DND-41 (cell line): ENCODE measurements at regions not wholly inside any gene's neighbourhood (a gene's known extent, or its start where the extent isn't known, plus 50 kb on each side); places are given as distances from the start of the nearest gene placed in this dataset.

ENCODE experiments used
- EZH2 ChIP-seq: IDR thresholded peaks from 3 replicates; pipeline ENCODE4 v1.6.1; 2012; ENCODE audit warnings: borderline replicate concordance, low read depth, mild to moderate bottlenecking, moderate library complexity, low read length, inconsistent platforms; ENCODE audit not compliant: severe bottlenecking
- TF ChIP-seq, protein P1 (sequence below): IDR thresholded peaks from 2 replicates; pipeline ENCODE4 v1.5.1; 2012; ENCODE audit warnings: borderline replicate concordance, low read length, moderate library complexity, mild to moderate bottlenecking; ENCODE audit not compliant: poor library complexity, severe bottlenecking; ENCODE audit errors: extremely low read depth

DNA sequence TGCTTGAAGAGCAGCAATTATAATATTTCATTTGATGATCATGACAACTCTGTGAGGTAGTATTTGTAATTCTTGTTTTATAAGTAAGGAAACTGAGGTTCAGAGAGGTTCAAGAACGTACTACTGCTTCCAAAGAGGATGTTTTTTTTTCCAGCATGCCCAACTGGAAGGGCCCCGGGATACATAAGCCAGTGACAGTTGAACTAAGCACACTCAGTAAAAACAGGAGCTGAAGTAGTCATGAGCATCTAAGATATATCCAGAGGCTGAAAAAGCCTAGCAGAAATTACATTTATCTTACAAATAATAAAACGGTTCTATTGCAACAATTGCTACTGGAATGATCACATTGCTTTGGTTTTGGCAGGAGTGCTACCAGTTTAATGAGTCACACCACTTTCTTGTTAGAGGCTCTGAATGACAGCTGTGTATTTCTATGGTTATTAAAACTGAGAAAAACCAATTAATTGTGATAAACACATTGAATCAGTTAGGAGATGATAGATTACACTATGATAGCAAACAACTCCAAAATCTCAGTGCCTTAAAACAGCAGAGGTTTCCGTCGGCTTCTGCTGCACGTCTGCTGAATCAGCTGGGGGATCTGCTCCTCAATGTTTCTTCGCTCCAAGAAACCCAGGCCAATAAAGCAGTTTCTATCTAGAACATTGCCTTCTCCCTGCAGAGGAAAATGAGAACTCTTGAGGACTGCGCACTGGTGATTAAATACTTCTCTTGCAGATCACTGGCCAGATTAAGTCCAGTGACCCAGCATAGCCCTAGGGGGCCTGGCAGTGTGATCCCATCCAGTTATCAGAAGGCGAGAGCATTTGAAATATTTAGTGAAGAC is 522.7 kb downstream of the PLPP3 start:
- TF ChIP-seq, protein P1, sequence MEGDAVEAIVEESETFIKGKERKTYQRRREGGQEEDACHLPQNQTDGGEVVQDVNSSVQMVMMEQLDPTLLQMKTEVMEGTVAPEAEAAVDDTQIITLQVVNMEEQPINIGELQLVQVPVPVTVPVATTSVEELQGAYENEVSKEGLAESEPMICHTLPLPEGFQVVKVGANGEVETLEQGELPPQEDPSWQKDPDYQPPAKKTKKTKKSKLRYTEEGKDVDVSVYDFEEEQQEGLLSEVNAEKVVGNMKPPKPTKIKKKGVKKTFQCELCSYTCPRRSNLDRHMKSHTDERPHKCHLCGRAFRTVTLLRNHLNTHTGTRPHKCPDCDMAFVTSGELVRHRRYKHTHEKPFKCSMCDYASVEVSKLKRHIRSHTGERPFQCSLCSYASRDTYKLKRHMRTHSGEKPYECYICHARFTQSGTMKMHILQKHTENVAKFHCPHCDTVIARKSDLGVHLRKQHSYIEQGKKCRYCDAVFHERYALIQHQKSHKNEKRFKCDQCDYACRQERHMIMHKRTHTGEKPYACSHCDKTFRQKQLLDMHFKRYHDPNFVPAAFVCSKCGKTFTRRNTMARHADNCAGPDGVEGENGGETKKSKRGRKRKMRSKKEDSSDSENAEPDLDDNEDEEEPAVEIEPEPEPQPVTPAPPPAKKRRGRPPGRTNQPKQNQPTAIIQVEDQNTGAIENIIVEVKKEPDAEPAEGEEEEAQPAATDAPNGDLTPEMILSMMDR: no peak
- no peak for TF ChIP-seq EZH2
